ENCODE measurements at regions not wholly inside any gene's neighbourhood (a gene's known extent, or its start where the extent isn't known, plus 50 kb on each side); places are given as distances from the start of the nearest gene placed in this dataset.

DNA sequence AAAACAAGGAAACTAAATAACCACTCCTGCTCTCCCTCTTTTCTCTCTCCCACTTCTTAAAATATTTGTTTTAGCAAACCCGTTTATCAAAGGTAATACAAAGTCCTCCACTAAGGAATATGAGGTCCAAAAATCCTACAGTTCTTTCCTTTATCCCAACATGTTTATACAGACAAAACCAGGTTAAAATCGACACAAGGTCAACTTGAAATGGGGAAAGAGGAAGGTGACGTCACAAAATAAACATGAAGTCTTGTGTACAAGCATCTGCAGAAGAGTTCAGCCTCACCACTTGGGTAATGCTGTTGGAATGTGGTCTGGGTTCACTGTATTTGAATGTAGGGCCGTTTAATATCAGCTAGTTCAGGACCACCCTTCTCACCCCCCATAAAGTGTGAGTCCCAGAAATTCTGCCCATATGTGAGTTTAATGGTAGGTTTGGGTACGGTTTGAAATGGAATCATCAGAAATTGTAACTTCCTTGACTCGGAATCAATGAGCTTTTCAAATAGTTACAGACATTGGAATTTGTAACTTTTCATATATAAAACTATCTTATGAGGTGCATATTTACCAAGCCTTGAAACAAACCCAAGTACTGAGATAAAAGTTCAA is 120.0 kb upstream of the SLC38A2 start:
- peak overlapping the region; percentile 74 for H3K4me2 ChIP-seq
- ChIA-PET CTCF (interaction anchor here (0.6 to 1.9 kb wide), 7 partner anchors 9 to 169 kb away, joined by 3 to 6 read pairs (median 4); no protein-coding TSS in a partner anchor), POLR2A (interaction anchor here (1.0 to 1.5 kb wide), 3 partner anchors 109 to 122 kb away, joined by 3 to 4 read pairs (median 3); no protein-coding TSS in a partner anchor)
- DNase-seq (ENCODE audit: low read depth in 1 of 2, low spot score in 1 of 2) = peak; percentile 74 to 97
- H3K4me3 ChIP-seq = peak overlapping the region; percentile 19; the same call in 2 of the 3 replicates
- no peaks in the 10 kb centered on the region for H3K9me3 ChIP-seq
- peak; percentile 78 for TF ChIP-seq FOSL2 (IDR thresholded peaks at IDR 0.05)
- TF ChIP-seq FOSL2 (CRISPR knock-in tag; IDR thresholded peaks at IDR 0.05) = peak; percentile 97
- no peak for TF ChIP-seq HOXA7 (CRISPR knock-in tag; IDR thresholded peaks at IDR 0.05)
- TF ChIP-seq HOXB13 (CRISPR knock-in tag; IDR thresholded peaks at IDR 0.05; ENCODE audit: low read depth) = peak; percentile 69; the same call in 1 of the 2 replicates
- TF ChIP-seq BHLHE40 (IDR thresholded peaks at IDR 0.05; ENCODE audit: low read depth, low read length) = no peak
- TF ChIP-seq JUNB (IDR thresholded peaks at IDR 0.05) = peak; percentile 90
- TF ChIP-seq EHF (CRISPR knock-in tag; IDR thresholded peaks at IDR 0.05) = peak; percentile 80
- TF ChIP-seq JUN (IDR thresholded peaks at IDR 0.05) = peak; percentile 91 to 94; a peak in 4 of 5 replicates
- TF ChIP-seq RARB (CRISPR knock-in tag; IDR thresholded peaks at IDR 0.05) = peak; percentile 92; the same call in 1 of the 2 replicates
- TF ChIP-seq CHD2 (IDR thresholded peaks at IDR 0.05; ENCODE audit: low read length, partially characterized antibody) = peak; percentile 39
- TF ChIP-seq ESRRA (IDR thresholded peaks at IDR 0.05; ENCODE audit: borderline replicate concordance, low read length) = peak; percentile 97
- TF ChIP-seq ZSCAN20 (CRISPR knock-in tag; IDR thresholded peaks at IDR 0.05) = peak; percentile 44
- peak; percentile 83 for TF ChIP-seq HOXB5 (CRISPR knock-in tag; IDR thresholded peaks at IDR 0.05)
- TF ChIP-seq SREBF2 (IDR thresholded peaks at IDR 0.05) = no peak
- TF ChIP-seq, protein P1, sequence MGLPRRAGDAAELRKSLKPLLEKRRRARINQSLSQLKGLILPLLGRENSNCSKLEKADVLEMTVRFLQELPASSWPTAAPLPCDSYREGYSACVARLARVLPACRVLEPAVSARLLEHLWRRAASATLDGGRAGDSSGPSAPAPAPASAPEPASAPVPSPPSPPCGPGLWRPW (IDR thresholded peaks at IDR 0.05) = peak; percentile 57; the same call in 1 of the 2 replicates
- TF ChIP-seq, protein P2, sequence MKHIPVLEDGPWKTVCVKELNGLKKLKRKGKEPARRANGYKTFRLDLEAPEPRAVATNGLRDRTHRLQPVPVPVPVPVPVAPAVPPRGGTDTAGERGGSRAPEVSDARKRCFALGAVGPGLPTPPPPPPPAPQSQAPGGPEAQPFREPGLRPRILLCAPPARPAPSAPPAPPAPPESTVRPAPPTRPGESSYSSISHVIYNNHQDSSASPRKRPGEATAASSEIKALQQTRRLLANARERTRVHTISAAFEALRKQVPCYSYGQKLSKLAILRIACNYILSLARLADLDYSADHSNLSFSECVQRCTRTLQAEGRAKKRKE (CRISPR knock-in tag; IDR thresholded peaks at IDR 0.05; ENCODE audit: low read depth) = peak; percentile 60; the same call in 1 of the 2 replicates
- TF ChIP-seq KDM1A (IDR thresholded peaks at IDR 0.05; ENCODE audit: low read depth) = no peak
- TF ChIP-seq RCOR1 (IDR thresholded peaks at IDR 0.05; ENCODE audit: low read depth, low read length) = no peak
- peak; percentile 27 to 56; a peak in 3 of 5 replicates for TF ChIP-seq RAD21 (conservative IDR thresholded peaks at IDR 0.05 in 1 of 2, IDR thresholded peaks at IDR 0.05 in 1 of 2)
- TF ChIP-seq KDM5A (IDR thresholded peaks at IDR 0.05) = no peak
- TF ChIP-seq PBX3 (IDR thresholded peaks at IDR 0.05) = peak; percentile 71
- peak; percentile 90 to 96 for TF ChIP-seq CEBPB (IDR thresholded peaks at IDR 0.05)
- TF ChIP-seq GATA3 (IDR thresholded peaks at IDR 0.05; ENCODE audit: borderline replicate concordance) = peak; percentile 97
- peak; percentile 70 for TF ChIP-seq MAX (IDR thresholded peaks at IDR 0.05)
- peak; percentile 75; the same call in 1 of the 2 replicates for TF ChIP-seq HEYL (CRISPR knock-in tag; IDR thresholded peaks at IDR 0.05)
- peak; percentile 99 for TF ChIP-seq FOXS1 (CRISPR knock-in tag; IDR thresholded peaks at IDR 0.05)
- TF ChIP-seq, protein P3, sequence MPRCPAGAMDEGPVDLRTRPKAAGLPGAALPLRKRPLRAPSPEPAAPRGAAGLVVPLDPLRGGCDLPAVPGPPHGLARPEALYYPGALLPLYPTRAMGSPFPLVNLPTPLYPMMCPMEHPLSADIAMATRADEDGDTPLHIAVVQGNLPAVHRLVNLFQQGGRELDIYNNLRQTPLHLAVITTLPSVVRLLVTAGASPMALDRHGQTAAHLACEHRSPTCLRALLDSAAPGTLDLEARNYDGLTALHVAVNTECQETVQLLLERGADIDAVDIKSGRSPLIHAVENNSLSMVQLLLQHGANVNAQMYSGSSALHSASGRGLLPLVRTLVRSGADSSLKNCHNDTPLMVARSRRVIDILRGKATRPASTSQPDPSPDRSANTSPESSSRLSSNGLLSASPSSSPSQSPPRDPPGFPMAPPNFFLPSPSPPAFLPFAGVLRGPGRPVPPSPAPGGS (IDR thresholded peaks at IDR 0.05) = peak; percentile 93; the same call in 1 of the 3 replicates
- peak; percentile 77; the same call in 1 of the 2 replicates for TF ChIP-seq FOSB (CRISPR knock-in tag; IDR thresholded peaks at IDR 0.05)
- peak; percentile 90 to 92; a peak in 4 of 5 replicates for TF ChIP-seq EP300 (IDR thresholded peaks at IDR 0.05)
- peak; percentile 55 for TF ChIP-seq SMC3 (IDR thresholded peaks at IDR 0.05)
- peak overlapping the region; percentile 88 to 92 for H3K27ac ChIP-seq
- WGBS (ENCODE audit: missing lambda C conversion rate) = 2% methylated on average over 6 of the region's 6 CpGs
- FAIRE-seq = peak; percentile 51
- ATAC-seq = peak; percentile 81 to 83
- peaks cover 54% of the 10 kb centered on the region for H3K4me1 ChIP-seq

All from A549 (cell line).